GM19463 (cell line): ENCODE measurements at regions not wholly inside any gene's neighbourhood (a gene's known extent, or its start where the extent isn't known, plus 50 kb on each side); places are given as distances from the start of the nearest gene placed in this dataset.
"Not testable (repeated sequence)": the region's sequence is repeated elsewhere in the genome, so short reads cannot be mapped to it uniquely, and the experiment has no call there.

Source experiments
- ATAC-seq: cut with Tn5 transposase; IDR thresholded peaks from one replicate; pipeline ENCODE4 v1.9.1; 2021; ENCODE audit warnings: mild to moderate bottlenecking, moderate library complexity; ENCODE audit not compliant: unreplicated experiment

DNA sequence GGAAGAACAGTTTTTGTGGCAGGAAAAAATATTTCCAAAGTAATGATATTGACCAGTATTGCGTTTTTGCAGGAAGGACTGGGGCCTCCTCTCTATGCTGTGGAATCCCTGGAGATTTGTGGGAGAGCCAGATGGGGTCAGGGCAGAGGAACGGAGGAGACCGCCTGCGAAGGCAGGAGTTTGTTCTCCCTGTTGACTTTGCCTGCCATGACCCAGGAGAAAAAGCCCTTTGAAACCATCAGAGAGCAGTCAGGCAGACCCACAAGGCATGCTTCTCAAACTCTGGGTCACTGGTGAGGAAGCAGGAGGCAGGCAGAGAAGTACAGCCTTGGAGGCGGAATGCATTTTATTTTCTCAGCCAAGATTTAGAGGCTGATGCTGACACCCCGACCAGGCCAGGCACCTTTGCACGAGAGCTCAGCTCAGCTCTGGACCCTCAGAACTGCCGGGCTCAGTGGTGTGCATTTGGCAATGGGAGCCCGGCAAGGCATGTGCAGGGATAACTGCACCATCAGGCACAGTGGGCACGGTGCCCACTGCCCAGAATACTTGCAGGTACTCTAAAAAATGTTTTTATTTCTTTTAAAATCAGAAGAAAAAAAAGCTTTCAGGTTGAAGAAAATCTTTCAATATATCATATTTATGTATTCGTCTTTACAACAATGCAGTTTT lies 410.4 kb downstream of the RPS24 start:
- ATAC-seq: no peak

DNA sequence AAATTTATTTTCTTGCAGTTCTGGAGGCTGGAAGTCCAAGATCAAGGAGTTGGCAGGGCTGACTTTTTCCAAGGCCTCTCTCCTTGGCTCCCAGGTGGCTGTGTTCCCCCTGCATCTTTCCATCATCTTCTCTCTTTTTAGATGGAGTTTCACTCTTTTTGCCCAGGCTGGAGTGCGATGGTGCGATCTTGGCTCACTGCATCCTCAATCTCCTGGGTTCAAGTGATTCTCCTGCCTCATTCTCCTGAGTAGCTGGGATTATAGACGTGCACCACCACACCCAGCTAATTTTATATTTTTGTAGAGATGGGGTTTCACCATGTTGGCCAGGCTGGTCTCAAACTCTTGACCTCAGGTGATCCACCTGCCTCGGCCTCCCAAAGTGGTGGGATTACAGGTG lies 411.1 kb downstream of the RPS24 start:
- ATAC-seq: not testable (repeated sequence)

DNA sequence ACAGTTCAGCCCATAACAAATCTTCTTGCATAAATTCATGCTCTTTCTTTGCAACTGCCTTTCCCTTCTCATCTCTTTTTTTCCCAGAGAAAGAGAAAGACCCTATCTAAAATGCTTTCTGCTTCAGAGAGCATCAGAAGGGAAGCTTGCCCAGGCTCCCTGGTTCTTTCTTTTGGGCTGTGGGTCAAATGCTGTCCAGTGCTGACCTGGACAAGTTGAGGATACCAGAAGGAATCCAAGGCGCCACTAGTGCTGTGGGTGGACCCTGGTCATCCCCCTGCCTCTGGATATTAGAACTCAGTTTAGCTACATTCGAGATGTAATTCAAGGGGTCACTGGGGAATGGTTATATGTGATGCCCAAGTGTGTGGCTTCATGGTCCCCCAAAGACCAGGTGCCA lies 411.6 kb downstream of the RPS24 start:
- ATAC-seq: no peak

DNA sequence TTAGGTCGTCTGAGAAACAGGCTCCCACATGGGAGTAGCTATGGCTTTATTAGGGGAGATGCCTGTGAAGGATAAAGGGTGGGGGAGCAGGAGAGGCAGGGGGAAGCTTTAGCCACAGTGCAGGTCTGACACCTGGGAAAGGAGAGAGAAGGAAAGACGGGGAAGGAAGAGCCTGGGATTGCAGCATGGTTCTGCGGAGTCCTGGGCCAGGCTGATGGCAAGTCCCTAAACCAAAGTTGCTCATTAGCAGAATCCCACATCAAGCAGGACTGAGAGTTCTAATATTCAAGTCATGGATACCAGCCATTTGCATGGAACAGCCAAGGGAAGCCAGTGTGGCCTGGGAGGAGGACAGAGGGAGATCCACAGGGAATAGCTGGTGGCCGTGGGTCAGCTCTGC lies 414.8 kb downstream of the RPS24 start:
- no peak for ATAC-seq

DNA sequence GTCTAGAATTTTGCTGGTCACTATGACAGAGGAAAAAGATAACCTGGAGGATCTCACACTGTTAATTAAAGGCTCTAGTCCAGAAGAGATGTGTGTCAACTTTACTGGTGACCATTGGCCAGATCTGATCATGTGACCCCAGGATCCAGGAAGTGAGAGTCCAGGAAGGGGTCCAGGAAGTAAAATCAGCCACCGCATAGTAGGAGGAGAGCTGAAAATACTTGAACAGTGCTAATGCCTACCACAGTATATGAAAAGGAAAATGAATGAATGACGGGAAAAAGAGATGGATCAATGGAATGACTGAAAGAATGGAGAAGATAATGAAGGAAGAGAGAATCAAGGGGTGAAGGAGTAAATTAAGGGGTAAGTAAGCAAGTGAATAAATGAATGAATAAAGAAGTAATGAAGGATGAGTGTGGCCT lies 415.3 kb downstream of the RPS24 start:
- ATAC-seq: no peak

DNA sequence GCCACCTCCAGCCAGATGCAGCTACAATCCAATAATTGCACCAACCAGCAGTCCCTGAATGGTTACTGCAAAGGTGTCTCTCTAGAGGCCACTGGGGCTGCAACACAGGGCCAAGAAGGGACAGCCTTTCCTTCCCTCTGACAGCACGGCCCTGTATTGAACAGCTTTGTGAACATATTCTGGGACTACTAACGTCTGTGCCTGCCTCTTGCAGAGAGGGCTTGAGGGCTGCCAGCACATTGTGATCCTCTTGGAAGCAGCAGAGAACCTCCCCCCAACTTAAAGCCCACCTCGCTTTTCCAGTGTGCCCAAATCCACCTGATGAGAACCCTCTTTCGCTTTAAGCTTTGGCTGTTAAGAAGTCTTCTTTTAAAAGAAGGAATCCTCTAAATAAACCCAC lies 415.9 kb downstream of the RPS24 start:
- ATAC-seq: no peak

DNA sequence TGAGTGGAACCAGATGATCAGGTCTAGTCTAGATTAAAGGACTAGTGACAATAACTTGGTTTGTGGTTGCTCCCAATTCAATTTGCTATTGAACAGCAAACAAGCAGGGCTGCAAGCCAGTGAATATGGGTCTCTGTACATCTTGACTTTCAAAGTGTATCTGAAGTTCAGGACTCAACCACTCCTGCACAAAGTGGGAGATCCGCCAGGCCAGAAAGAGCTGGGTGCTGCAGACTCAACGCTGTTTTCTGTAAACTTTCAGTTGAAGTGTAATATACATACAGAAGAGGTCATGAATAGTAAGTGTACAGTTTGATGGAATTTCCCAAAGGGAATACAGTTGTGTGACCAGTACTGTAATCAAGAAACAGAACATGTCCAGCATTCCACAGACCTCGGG lies 416.6 kb downstream of the RPS24 start:
- ATAC-seq: no peak

DNA sequence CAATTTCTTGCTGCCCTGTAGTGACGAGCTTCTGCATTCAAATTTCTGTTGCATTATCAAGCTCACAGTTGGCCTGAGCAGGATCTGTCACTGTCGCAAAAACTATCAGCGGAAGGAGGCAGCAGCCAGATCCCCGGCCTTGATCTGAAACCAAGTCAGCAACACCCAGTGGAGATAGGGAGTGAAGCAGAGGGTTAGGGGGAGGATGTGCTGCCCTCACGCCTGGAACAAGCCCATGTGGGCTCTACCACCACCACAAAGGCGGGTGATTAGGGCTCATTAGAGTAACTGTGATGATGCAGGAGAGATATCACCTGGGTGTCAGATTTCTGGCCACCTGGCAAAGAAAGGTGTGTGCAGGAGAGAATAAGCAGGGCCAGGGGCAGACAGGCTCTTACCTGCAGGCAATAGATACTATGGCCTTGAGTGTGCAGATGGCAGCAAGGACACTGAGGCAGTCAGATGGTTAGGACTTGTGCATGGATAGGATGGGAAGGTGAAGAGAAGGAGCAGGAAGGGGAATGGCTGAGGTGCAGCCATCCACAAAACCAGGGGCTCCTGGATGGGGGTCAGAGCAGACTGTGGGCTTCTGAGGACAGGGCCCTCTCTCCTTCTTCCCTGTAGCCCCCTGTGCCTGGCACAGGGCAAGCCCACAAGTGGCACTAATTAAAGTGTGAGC lies 417.3 kb downstream of the RPS24 start:
- no peak for ATAC-seq

DNA sequence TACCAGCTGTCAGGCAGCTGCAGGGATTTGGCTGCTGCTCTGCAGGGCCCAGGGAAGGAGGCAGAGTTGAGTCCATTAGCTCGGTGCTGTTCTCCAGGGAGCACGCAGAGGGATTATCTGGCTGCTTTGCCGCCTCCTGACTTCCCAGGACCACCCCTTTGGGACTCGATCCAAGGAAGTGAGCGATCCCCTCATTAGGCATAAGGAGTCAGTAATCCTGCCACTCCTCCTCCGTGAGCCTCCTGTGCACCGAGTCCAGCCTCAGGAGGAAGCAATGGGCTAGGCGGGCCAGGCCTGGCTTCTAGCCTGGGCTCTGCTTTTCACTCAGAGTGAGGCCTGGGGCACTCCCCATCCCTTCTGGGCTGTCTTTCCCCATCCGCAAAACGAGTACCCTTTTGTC lies 417.9 kb downstream of the RPS24 start:
- no peak for ATAC-seq

DNA sequence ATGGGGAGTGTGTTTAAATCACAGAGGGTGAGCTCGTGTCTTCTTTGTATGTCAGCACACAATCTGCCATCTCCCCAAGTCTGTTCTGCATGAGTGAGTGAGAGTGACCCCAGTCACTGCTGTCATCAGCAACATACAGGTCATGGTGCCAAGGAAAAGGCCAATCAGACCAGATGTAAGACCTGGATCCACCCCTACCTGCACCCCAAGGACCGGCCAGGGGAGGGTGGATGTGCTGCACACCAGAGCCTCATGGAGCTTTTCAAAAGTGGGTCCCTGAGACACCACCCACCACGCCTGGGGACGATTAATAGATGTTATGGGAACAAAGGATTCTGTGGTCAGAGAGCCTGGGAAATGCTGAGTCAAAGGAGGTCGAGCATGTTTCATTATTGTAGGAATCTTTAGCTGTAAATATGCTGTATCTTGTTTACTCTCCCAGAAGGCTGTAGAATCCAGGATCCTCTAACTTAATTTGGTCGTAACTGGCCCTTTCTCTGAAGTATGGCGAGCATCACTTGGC lies 420.5 kb downstream of the RPS24 start:
- no peak for ATAC-seq

DNA sequence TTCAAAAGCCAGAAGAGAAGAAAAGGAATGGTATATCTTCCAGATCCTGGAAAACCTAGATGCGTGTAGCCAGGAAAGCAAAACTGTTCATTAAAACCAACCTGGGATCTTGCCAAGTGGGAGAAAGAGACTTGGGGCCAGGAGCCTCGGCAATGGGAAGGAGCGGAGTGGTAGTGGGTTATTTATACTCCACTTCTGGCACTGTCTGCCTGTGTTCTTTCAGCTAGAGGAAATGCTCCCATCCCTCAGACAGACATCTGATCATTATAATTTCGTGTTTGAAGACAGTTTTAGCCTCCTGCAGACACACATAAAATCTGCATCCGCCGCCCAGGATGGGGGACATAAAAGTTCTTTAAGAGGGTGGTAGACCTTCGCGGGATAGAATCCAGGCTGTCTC lies 421.6 kb downstream of the RPS24 start:
- ATAC-seq: no peak

DNA sequence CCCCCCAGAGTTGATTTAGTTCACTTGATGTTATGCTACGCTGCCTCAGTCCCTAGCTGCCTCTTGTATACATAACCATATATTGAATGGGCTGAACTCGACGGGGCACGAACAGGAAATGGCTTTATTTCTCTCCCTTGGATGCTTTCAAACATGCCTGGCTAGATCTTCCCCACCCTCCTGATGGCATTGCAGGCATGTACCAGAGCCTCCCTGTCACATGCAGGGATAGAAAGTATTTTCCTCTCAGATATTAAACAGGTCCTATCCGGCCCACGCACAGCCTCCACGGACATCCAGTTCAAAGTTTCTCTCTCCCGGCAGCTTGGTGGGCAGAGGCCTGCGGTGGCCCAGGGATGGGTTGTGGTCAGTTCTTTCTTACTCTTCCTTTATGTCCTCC lies 422.1 kb downstream of the RPS24 start:
- ATAC-seq: no peak

DNA sequence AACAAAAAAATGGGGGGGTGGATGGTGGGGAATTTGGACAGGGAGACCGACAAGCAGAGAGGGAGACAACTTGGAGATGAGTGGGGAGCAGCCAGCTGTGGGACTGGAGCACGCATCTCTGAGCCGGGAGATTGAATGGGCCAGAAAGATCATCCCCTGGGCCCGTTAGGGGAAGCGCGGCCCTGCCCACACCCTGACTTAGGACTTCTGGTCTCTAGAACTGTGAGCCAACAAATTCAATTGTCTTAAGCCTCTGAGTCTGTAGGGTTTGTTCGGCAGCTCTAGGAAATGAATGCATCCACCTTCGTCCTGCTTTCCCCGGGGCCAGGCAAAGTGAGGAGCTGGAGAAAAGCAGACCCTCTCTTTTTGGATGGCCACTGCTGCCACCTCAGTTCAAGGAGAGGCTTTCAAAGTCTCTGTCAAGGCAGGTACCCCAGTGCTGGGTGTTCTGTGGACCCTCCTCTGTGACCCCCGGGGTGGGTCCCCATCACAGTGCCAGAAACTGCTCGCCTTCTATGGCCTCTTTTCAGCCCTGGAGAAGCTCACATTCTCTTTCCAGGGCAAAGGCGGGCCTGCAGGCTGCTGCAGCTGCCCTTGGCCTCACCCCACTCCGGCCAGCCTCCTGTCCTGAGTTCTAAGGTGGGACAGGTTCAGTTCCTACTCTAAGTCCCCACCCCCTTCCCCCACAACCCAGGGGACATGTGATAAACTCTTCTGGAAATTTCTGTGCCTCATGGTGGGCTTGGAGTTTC lies 423.2 kb downstream of the RPS24 start:
- ATAC-seq: no peak

DNA sequence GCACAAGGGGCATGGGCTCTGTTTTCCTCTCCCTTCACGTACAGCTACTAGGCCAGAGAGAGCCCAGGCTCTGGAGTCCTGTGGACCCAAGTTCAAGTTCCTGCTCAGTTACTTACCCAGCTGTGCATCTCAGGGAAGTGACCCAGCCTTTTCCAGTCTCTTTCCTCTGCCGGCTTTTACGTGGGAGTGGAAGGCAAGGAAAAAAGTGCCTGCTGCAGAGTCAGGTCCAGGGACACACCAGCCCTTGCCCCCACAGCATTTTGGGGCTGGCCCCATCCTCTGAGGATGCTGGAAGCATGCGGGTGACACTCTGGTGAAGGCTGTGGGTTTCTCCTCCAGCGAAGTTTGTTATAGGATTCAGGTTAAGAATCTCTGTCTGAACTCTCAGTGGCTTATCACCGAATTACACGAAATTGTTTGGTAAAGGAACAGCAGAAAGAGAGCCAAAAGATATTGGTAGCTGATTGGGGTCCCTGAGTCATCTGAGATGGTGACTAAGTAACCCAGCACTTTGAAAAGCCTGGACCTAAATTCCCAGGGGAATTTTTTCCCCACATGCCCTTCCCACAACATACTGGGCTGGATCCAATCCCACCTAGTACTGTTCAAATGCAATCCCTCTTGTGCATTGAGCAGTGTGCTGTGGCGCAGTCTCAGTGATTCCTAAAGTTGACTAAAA lies 424.3 kb downstream of the RPS24 start:
- ATAC-seq: no peak

DNA sequence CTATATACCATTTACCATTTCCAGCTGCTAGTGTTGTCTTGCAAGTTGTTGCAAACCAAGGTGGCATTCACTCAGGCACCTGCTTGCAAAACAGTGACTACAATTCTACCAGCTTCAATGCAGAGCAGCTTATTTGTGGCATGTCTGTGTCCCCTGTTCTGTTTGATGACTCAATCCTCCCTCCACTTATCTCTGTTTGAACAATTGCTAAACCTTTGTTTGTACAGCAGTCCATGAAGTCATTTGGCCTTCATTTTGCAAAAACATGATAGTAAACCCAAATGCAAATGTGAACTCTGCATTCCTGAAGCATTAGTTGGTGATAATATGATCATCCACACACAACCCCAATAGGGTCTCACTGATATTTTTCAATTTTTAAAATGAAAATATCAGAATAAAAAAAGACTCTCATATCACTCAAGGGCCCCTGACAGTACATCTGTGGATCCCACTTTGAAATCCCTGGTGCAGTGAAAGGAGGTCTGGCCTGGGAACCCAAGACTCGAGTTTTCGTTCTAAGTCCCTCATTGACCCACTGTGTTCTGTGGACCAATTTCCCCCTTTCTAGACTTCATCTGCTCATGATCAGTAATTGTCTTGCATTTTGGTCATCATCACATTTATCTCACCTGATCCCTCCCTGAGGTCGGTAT lies 425.4 kb downstream of the RPS24 start:
- ATAC-seq: no peak

DNA sequence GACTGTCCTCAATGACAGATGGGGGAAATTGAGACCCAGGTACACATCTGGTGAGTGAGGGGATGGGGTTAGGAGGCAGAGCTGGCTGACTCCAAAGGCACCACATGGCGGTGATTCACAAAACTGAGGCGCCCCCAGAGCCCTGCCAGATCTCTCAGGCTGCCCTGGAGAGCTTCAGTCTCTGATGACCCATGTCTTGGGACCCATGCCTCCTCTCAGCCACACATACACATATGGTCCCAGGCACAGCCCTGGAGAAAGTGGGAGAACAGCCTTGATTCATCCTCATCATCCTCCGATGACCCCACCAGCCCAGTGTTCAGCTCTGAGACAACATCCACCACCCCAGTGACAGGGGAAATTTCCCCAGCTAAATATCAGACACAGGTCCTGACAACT lies 426.0 kb downstream of the RPS24 start:
- ATAC-seq: no peak

DNA sequence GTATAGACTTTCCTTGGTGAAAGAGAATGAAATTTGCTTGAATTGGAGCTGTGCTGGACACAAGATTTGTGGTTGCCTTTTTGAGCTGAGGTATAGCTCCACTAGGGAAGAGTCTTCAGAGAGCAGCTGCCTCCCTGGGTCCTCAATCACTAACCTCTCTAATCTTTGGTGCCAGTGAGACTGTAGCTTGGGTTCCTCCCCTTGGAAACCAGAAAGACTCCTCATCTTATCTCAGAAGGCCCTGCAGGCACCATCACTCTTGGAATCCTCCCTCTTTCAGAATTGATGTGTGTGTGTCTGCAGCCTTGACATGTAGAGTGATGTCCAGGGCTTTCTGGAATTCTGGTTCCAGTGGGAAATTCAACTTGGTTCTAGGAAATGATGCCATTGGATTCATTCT lies 426.5 kb downstream of the RPS24 start:
- no peak for ATAC-seq

DNA sequence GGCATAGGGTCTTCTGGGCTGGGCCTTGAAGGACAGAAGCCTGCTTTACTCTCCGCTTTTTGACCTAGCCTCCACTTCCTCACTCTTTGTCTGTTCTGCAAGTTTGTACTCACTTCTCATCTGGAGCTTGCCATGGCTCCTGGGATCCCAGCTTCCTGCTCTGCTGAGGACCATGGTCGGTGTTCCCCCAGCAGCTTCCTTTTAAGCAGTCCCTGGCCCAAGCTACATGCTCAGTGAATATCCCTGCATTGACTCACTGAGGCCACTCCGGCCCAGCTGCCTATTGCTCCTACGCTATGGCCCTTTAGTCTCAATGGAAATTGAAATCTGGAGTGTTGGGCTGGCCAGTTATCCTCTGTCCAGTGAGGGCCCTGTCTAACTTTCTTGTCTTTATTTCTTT lies 427.7 kb downstream of the RPS24 start:
- ATAC-seq: no peak

DNA sequence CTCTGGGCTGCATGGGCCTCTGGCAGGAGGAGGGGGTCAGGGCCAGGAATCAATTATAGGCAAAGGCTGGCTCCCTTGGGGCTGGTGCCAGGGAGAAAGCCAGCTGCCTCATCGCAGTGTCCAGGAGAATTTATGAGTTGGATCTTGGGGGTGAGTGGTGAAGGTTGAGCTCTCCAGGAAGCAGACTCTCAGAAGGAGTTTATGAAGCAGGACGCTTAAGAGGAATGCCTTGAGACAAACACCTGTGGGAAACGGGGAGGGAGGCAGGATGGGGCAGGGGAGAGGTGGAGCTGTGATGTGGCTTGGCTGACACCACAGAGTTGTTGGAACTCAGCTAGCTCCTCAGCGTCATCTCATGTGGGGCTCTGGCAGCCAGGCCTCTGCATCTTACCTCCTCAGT lies 428.5 kb downstream of the RPS24 start:
- ATAC-seq: no peak

DNA sequence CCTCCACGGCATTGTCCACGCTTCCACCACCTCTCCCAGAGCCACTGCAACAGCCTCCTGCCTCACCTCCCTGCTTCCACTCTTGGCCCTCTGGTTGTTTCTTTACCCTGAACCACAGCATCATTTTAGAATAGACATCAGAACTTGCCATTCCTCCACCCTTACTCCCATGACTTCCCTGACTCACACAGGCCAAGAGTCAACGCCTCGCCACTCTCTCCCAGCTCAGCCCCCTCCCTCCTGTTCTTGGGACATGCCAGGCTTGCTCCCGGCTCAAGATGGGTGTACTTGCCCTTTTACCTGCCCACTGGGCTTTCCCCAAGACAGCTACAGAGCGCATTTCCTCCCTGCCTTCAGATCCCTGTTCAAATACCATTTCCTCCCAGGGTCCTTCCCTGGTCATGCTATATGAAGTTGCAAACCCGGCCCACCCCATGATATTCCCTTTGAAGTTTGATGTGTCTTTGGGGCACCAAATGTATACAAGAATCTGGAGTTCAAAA lies 429.1 kb downstream of the RPS24 start:
- ATAC-seq: no peak
